HepG2 (cell line): ENCODE measurements at regions not wholly inside any gene's neighbourhood (a gene's known extent, or its start where the extent isn't known, plus 50 kb on each side); places are given as distances from the start of the nearest gene placed in this dataset.

Experiments
- CBX5 ChIP-seq: sonication (generic); formaldehyde crosslinking; IDR thresholded peaks from 2 replicates; pipeline ENCODE4 v1.4.0; 2020; ENCODE audit warnings: missing genetic modification reagents, borderline replicate concordance
- CEBPG ChIP-seq: IDR thresholded peaks from 2 replicates; pipeline ENCODE4 v1.6.1; 2016
- FOXA1 ChIP-seq, 2 experiments: fragments of 450-650 bp in 1 of 2; sonication (generic) in 1 of 2; formaldehyde crosslinking in 1 of 2; IDR thresholded peaks; 2 replicates each; pipeline versions ENCODE4 v1.4.0 to v1.6.1; 2016 to 2020; ENCODE audit warnings: missing genetic modification reagents in 1 of 2
- KLF12 ChIP-seq: sonication (generic); formaldehyde crosslinking; IDR thresholded peaks from 2 replicates; pipeline ENCODE4 v1.4.0; 2020; ENCODE audit warnings: missing genetic modification reagents, borderline replicate concordance
- LBX2 ChIP-seq: sonication (generic); formaldehyde crosslinking; IDR thresholded peaks from 2 replicates; pipeline ENCODE4 v1.5.0; 2020; ENCODE audit warnings: missing genetic modification reagents, mild to moderate bottlenecking, borderline replicate concordance
- LCORL ChIP-seq, 2 experiments: fragments of 450-650 bp in 1 of 2; sonication (generic) in 1 of 2; formaldehyde crosslinking in 1 of 2; IDR thresholded peaks; 2 replicates each; pipeline versions ENCODE4 v1.5.0 to v1.6.1; 2017 to 2020; ENCODE audit warnings: antibody characterized with exemption in 1 of 2, missing genetic modification reagents in 1 of 2
- NCOA2 ChIP-seq: sonication (generic); formaldehyde crosslinking; IDR thresholded peaks from 2 replicates; pipeline ENCODE4 v1.8.0; 2022; ENCODE audit warnings: inconsistent platforms
- PPARG ChIP-seq: conservative IDR thresholded peaks from 2 replicates; pipeline ENCODE4 v1.6.1; 2016; ENCODE audit warnings: missing biosample characterization, missing genetic modification reagents
- REL ChIP-seq: sonication (generic); formaldehyde crosslinking; conservative IDR thresholded peaks from 2 replicates; pipeline ENCODE4 v1.8.0; 2022; ENCODE audit warnings: mild to moderate bottlenecking, missing genetic modification reagents, moderate library complexity
- SOX6 ChIP-seq, 2 experiments: fragments of 450-650 bp in 1 of 2; sonication (generic) in 1 of 2; formaldehyde crosslinking in 1 of 2; IDR thresholded peaks; 2 replicates each; pipeline versions ENCODE4 v1.4.0 to v1.6.1; 2017 to 2020; ENCODE audit warnings: antibody characterized with exemption in 1 of 2, mild to moderate bottlenecking in 1 of 2, missing genetic modification reagents in 1 of 2
- ZBTB25 ChIP-seq: IDR thresholded peaks from 2 replicates; pipeline ENCODE4 v1.6.1; 2018; ENCODE audit warnings: missing genetic modification reagents
- ZBTB46 ChIP-seq: sonication (generic); formaldehyde crosslinking; IDR thresholded peaks from 2 replicates; pipeline ENCODE4 v1.4.0; 2020; ENCODE audit warnings: mild to moderate bottlenecking, missing genetic modification reagents, borderline replicate concordance
- ZNF607 ChIP-seq: sonication (generic); formaldehyde crosslinking; IDR thresholded peaks from 2 replicates; pipeline ENCODE4 v1.5.1; 2020; ENCODE audit warnings: missing genetic modification reagents, mild to moderate bottlenecking, borderline replicate concordance
- ZNF609 ChIP-seq: sonication (generic); formaldehyde crosslinking; IDR thresholded peaks from 2 replicates; pipeline ENCODE4 v1.4.0; 2020; ENCODE audit warnings: mild to moderate bottlenecking, missing genetic modification reagents, borderline replicate concordance
- ZNF800 ChIP-seq: sonication (generic); formaldehyde crosslinking; IDR thresholded peaks from 2 replicates; pipeline ENCODE4 v1.4.0; 2020; ENCODE audit warnings: missing genetic modification reagents
- ZSCAN29 ChIP-seq: sonication (generic); formaldehyde crosslinking; conservative IDR thresholded peaks from 2 replicates; pipeline ENCODE4 v1.4.0; 2020; ENCODE audit warnings: mild to moderate bottlenecking, missing genetic modification reagents

GRCh38 chr17:68733241-68734176 lies 132.3 kb upstream of the FAM20A start (continued):
- no peak for TF ChIP-seq CBX5
- TF ChIP-seq LCORL (IDR thresholded peaks at IDR 0.05): no peak
- TF ChIP-seq LCORL (CRISPR knock-in tag; IDR thresholded peaks at IDR 0.05): peak; percentile 74
- TF ChIP-seq ZNF607: no peak
- no peak for TF ChIP-seq ZBTB46 (CRISPR knock-in tag)
- TF ChIP-seq ZSCAN29: 0 out of 2 replicates have a peak, but pooled peaks have one; percentile 41
- TF ChIP-seq CEBPG: no peak
- TF ChIP-seq PPARG (CRISPR knock-in tag): peak; percentile 95
- 0 out of 2 replicates have a peak, but pooled peaks have one; percentile 63 for TF ChIP-seq ZNF609 (CRISPR knock-in tag)
- no peak for TF ChIP-seq LBX2
- TF ChIP-seq ZBTB25 (CRISPR knock-in tag): no peak
- peak; percentile 40; the same call in 1 of the 2 replicates for TF ChIP-seq NCOA2 (CRISPR knock-in tag)
- TF ChIP-seq SOX6 (IDR thresholded peaks at IDR 0.05): no peak
- TF ChIP-seq SOX6 (CRISPR knock-in tag; IDR thresholded peaks at IDR 0.05): peak; percentile 70
- no peak for TF ChIP-seq FOXA1 (IDR thresholded peaks at IDR 0.05)
- 0 out of 2 replicates have a peak, but pooled peaks have one; percentile 26 for TF ChIP-seq FOXA1 (CRISPR knock-in tag; IDR thresholded peaks at IDR 0.05)
- TF ChIP-seq KLF12: no peak
- TF ChIP-seq REL: no peak
- TF ChIP-seq ZNF800 (CRISPR knock-in tag): no peak
